CD14-positive monocyte (primary cell): ENCODE measurements at regions not wholly inside any gene's neighbourhood (a gene's known extent, or its start where the extent isn't known, plus 50 kb on each side); places are given as distances from the start of the nearest gene placed in this dataset.

Experiments
- DNase-seq, 3 donors: peaks; one replicate each; pipeline ENCODE4 v3.0.0-alpha.2; 2011 to 2022
- H2AFZ ChIP-seq: 2 replicates; pipeline ENCODE4 v1.6.0; 2012; ENCODE audit warnings: mild to moderate bottlenecking, low read depth, low read length, inconsistent platforms; ENCODE audit not compliant: insufficient read depth, poor library complexity, severe bottlenecking
- H3K27ac ChIP-seq, 2 donors: 1 replicate in 1 of 2; 2 replicates in 1 of 2; pipeline ENCODE4 v1.5.1; 2012 to 2013; ENCODE audit warnings: low read length in 2 of 2, control low read depth in 1 of 2, inconsistent platforms in 1 of 2, low read depth in 1 of 2, mild to moderate bottlenecking in 1 of 2
- H3K27me3 ChIP-seq, 2 donors: one replicate each; pipeline versions ENCODE4 v1.6.0 to v1.6.1; 2011 to 2013; ENCODE audit warnings: low read length in 2 of 2; ENCODE audit not compliant: control insufficient read depth in 2 of 2, insufficient read depth in 2 of 2
- H3K36me3 ChIP-seq, 2 donors: replicated peaks in 1 of 2; 1 replicate in 1 of 2; 2 replicates in 1 of 2; pipeline versions ENCODE4 v1.5.1 to v1.6.1; 2012 to 2013; ENCODE audit warnings: low read length in 2 of 2, control low read depth in 1 of 2, inconsistent platforms in 1 of 2, mild to moderate bottlenecking in 1 of 2; ENCODE audit not compliant: insufficient read depth in 2 of 2, control insufficient read depth in 1 of 2
- H3K4me1 ChIP-seq, 2 donors: 1 replicate in 1 of 2; 2 replicates in 1 of 2; pipeline versions ENCODE4 v1.5.1 to v1.6.1; 2012 to 2013; ENCODE audit warnings: low read length in 2 of 2, control low read depth in 1 of 2, inconsistent platforms in 1 of 2, mild to moderate bottlenecking in 1 of 2, moderate library complexity in 1 of 2; ENCODE audit not compliant: insufficient read depth in 2 of 2, control insufficient read depth in 1 of 2
- H3K4me2 ChIP-seq: replicated peaks from 2 replicates; pipeline ENCODE3; 2012; ENCODE audit warnings: low read length, moderate library complexity, mild to moderate bottlenecking; ENCODE audit not compliant: poor library complexity, severe bottlenecking; ENCODE audit errors: extremely low read depth
- H3K4me3 ChIP-seq, 3 experiments: fragments of 200-600 bp in 1 of 3; sonication (generic) in 1 of 3; replicated peaks in 1 of 3; 1 replicate in 2 of 3; 2 replicates in 1 of 3; pipeline ENCODE4 v1.5.1; 2011 to 2013; ENCODE audit warnings: low read length in 3 of 3, mild to moderate bottlenecking in 3 of 3, control low read depth in 2 of 3, low read depth in 2 of 3, inconsistent platforms in 1 of 3, moderate library complexity in 1 of 3
- H3K79me2 ChIP-seq: 2 replicates; pipeline ENCODE4 v1.6.0; 2012; ENCODE audit warnings: mild to moderate bottlenecking, control low read depth, inconsistent platforms, low read length, moderate library complexity; ENCODE audit not compliant: insufficient read depth
- H3K9ac ChIP-seq: 2 replicates; pipeline ENCODE4 v1.6.0; 2017; ENCODE audit warnings: low read length, mild to moderate bottlenecking; ENCODE audit not compliant: insufficient read depth, poor library complexity, severe bottlenecking
- H3K9me3 ChIP-seq, 2 donors: replicated peaks in 1 of 2; 1 replicate in 1 of 2; 2 replicates in 1 of 2; pipeline versions ENCODE4 v1.5.1 to v1.6.1; 2012 to 2013; ENCODE audit warnings: low read length in 2 of 2, control low read depth in 1 of 2; ENCODE audit not compliant: control insufficient read depth in 1 of 2, insufficient read depth in 1 of 2
- H4K20me1 ChIP-seq: 2 replicates; pipeline ENCODE4 v1.6.0; 2012; ENCODE audit warnings: mild to moderate bottlenecking, low read length, control low read depth, moderate library complexity; ENCODE audit not compliant: insufficient read depth
- H3K27ac Mint-ChIP-seq, 7 donors: one replicate each; pipeline ENCODE4 v1.8.0; 2020; ENCODE audit warnings: mild to moderate bottlenecking in 7 of 7, mixed read lengths in 7 of 7, moderate library complexity in 6 of 7, inconsistent platforms in 2 of 7
- H3K27me3 Mint-ChIP-seq, 3 donors: one replicate each; pipeline ENCODE4 v1.8.0; 2021 to 2022; ENCODE audit warnings: low read depth in 3 of 3, mild to moderate bottlenecking in 3 of 3, mixed read lengths in 3 of 3, moderate library complexity in 3 of 3, inconsistent platforms in 1 of 3
- H3K36me3 Mint-ChIP-seq, 2 donors: one replicate each; pipeline ENCODE4 v1.8.0; 2020; ENCODE audit warnings: mixed read lengths in 2 of 2, inconsistent platforms in 1 of 2, mild to moderate bottlenecking in 1 of 2
- H3K4me1 Mint-ChIP-seq: one replicate; pipeline ENCODE4 v1.8.0; 2020; ENCODE audit warnings: mild to moderate bottlenecking, mixed read lengths
- H3K4me3 Mint-ChIP-seq, 2 donors: one replicate each; pipeline ENCODE4 v1.8.0; 2020; ENCODE audit warnings: mild to moderate bottlenecking in 2 of 2, mixed read lengths in 2 of 2, moderate library complexity in 1 of 2
- H3K9me3 Mint-ChIP-seq, 7 donors: one replicate each; pipeline ENCODE4 v1.8.0; 2020 to 2022; ENCODE audit warnings: mixed read lengths in 7 of 7, mild to moderate bottlenecking in 6 of 7, moderate library complexity in 6 of 7, inconsistent platforms in 2 of 7
- CTCF ChIP-seq: fragments of 200-600 bp; IDR thresholded peaks from one replicate; pipeline ENCODE4 v1.8.0; 2022; ENCODE audit warnings: antibody characterized with exemption, mild to moderate bottlenecking
- WGBS: methylation state at CpG from one replicate; pipeline ENCODE4 v1.1.5; 2013; ENCODE audit warnings: missing lambda C conversion rate; ENCODE audit not compliant: insufficient coverage; 5-methylcytosine and 5-hydroxymethylcytosine counted together
- intact Hi-C, 2 donors: fragments of 100-400 bp; cut with micrococcal nuclease; formaldehyde crosslinking; loops; one replicate each; pipeline versions ENCODE4 v1.15.0 to v1.15.1; 2023

- no peaks in the 10 kb centered on the region for H3K79me2 ChIP-seq
- no peaks in the 10 kb centered on the region for H3K36me3 ChIP-seq
- no peak for TF ChIP-seq CTCF
- no peak overlapping the region for H3K4me3 Mint-ChIP-seq
- H3K4me1 ChIP-seq: no peaks in the 10 kb centered on the region
- H3K27ac ChIP-seq: no peak overlapping the region
- no peak overlapping the region for H2AFZ ChIP-seq
- 71% methylated on average over 1 of the region's 3 CpGs for WGBS
- no peak overlapping the region for H3K9ac ChIP-seq
- no peak overlapping the region for H3K27ac Mint-ChIP-seq
- H3K27me3 Mint-ChIP-seq: peaks cover 0 to 1% (median 0%) of the 10 kb centered on the region in 3 donors
- H3K4me3 ChIP-seq: no peak overlapping the region
- no peaks in the 10 kb centered on the region for H3K36me3 Mint-ChIP-seq
- H3K27me3 ChIP-seq: no peaks in the 10 kb centered on the region
- no peaks in the 10 kb centered on the region for H3K4me1 Mint-ChIP-seq
- peaks cover 7 to 23% (median 13%) of the 10 kb centered on the region in 7 donors for H3K9me3 Mint-ChIP-seq
- intact Hi-C loops: no loop called here
- no peak overlapping the region for H3K4me2 ChIP-seq
- DNase-seq: no peak
- peaks cover 15 to 24% of the 10 kb centered on the region in 2 donors for H3K9me3 ChIP-seq
- H4K20me1 ChIP-seq: no peaks in the 10 kb centered on the region
Observed at GRCh38 chr11:130732476-130732875, 183.8 kb downstream of the SNX19 start.

- Mint-ChIP-seq H3K27ac (no peak overlapping the region), H3K27me3 (no peaks in the 10 kb centered on the region), H3K4me1 (no peaks in the 10 kb centered on the region), H3K36me3 (no peaks in the 10 kb centered on the region), H3K9me3 (peaks cover 5 to 14% (median 10%) of the 10 kb centered on the region in 7 donors), H3K4me3 (no peak overlapping the region)
- Histone ChIP-seq H3K36me3 (no peaks in the 10 kb centered on the region), H3K27ac (no peak overlapping the region), H3K27me3 (no peaks in the 10 kb centered on the region), H4K20me1 (no peaks in the 10 kb centered on the region), H3K4me2 (no peak overlapping the region), H3K4me1 (no peaks in the 10 kb centered on the region), H3K79me2 (no peaks in the 10 kb centered on the region), H3K9me3 (peaks cover 0 to 7% of the 10 kb centered on the region in 2 donors), H3K4me3 (no peak overlapping the region), H3K9ac (no peak overlapping the region), H2AFZ (no peak overlapping the region)
- DNase-seq: no peak
- intact Hi-C loops: no loop called here
- TF ChIP-seq CTCF: no peak
- WGBS: 78% methylated on average over 3 of the region's 5 CpGs
Observed at GRCh38 chr11:130737041-130737830, 179.0 kb downstream of the SNX19 start.
